ENCODE measurements at regions not wholly inside any gene's neighbourhood (a gene's known extent, or its start where the extent isn't known, plus 50 kb on each side); places are given as distances from the start of the nearest gene placed in this dataset.

DNA sequence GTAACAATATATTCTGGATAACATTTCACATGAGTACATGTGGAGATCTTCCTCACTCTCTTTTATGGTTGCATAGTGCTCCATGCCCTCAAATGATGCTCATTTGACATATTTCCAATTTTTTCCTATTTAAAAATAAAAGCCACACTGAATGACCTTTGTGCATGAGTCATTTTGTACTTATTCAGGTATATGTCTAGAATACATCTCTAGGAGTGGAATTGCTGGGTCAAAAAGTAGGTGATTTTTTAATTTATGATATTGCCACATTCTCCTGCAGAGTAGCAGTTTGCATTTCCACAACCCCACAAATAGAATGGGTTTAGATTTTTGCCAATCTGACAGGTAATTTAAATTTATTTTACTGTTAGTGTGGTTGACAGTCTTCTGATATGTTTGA, 104.8 kb downstream of the RPAP3 start:
- H3K27me3 ChIP-seq (ENCODE audit: control insufficient read depth, insufficient read depth, low read length, poor library complexity, severe bottlenecking), result no peaks in the 10 kb centered on the region
- Mint-ChIP-seq H3K4me1 (no peaks in the 10 kb centered on the region), H3K4me3 (no peak overlapping the region), H3K36me3 (ENCODE audit: low read depth) (peaks cover 26% of the 10 kb centered on the region), H3K27ac (no peak overlapping the region), H3K27me3 (ENCODE audit: insufficient read depth) (no peaks in the 10 kb centered on the region), H3K9me3 (peaks cover 28% of the 10 kb centered on the region)
- no peaks in the 10 kb centered on the region for H3K4me1 ChIP-seq (ENCODE audit: control insufficient read depth, insufficient read depth, low read length)
- H3K27ac ChIP-seq (ENCODE audit: low read depth, low read length), result no peak overlapping the region
- H3K9me3 ChIP-seq (ENCODE audit: control insufficient read depth, low read length), result no peaks in the 10 kb centered on the region
- DNase-seq, result no peak
- no peaks in the 10 kb centered on the region for H3K36me3 ChIP-seq (ENCODE audit: control insufficient read depth, insufficient read depth, low read length)
- TF ChIP-seq, protein P1, sequence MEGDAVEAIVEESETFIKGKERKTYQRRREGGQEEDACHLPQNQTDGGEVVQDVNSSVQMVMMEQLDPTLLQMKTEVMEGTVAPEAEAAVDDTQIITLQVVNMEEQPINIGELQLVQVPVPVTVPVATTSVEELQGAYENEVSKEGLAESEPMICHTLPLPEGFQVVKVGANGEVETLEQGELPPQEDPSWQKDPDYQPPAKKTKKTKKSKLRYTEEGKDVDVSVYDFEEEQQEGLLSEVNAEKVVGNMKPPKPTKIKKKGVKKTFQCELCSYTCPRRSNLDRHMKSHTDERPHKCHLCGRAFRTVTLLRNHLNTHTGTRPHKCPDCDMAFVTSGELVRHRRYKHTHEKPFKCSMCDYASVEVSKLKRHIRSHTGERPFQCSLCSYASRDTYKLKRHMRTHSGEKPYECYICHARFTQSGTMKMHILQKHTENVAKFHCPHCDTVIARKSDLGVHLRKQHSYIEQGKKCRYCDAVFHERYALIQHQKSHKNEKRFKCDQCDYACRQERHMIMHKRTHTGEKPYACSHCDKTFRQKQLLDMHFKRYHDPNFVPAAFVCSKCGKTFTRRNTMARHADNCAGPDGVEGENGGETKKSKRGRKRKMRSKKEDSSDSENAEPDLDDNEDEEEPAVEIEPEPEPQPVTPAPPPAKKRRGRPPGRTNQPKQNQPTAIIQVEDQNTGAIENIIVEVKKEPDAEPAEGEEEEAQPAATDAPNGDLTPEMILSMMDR (conservative IDR thresholded peaks at IDR 0.05), result no peak
- no peak overlapping the region for H3K4me3 ChIP-seq (ENCODE audit: low read length)
- H3K9ac ChIP-seq (ENCODE audit: extremely low read depth, low read length, poor library complexity, severe bottlenecking), result no peak overlapping the region

DNA sequence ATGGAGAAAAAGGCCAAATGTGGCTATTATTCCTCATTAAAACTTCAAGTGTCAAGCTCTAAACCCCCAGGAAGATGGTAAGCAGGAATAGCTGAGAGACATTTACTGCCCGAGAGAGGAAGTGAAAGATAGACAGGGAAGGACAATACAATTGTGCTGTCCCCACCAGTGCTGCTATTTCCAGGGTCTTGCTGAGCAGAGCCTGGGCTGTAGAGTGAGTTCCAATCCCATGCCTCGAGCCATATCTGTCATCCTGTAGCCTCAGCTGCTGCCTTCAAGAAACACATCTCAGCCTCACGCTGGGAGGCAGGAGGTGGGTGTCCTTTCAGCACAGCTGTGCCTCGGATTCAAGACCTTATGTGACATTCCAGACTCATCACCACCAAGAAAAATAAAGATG, 114.0 kb downstream of the RPAP3 start:
- H3K4me1 Mint-ChIP-seq, result no peaks in the 10 kb centered on the region
- no peak overlapping the region for H3K27ac ChIP-seq (ENCODE audit: low read depth, low read length)
- H3K9ac ChIP-seq (ENCODE audit: extremely low read depth, low read length, poor library complexity, severe bottlenecking), result no peak overlapping the region
- no peaks in the 10 kb centered on the region for H3K36me3 Mint-ChIP-seq (ENCODE audit: low read depth)
- TF ChIP-seq, protein P1 (conservative IDR thresholded peaks at IDR 0.05), result no peak
- no peaks in the 10 kb centered on the region for H3K9me3 ChIP-seq (ENCODE audit: control insufficient read depth, low read length)
- H3K9me3 Mint-ChIP-seq, result peaks cover 1% of the 10 kb centered on the region
- no peaks in the 10 kb centered on the region for H3K36me3 ChIP-seq (ENCODE audit: control insufficient read depth, insufficient read depth, low read length)
- no peak overlapping the region for H3K4me3 ChIP-seq (ENCODE audit: low read length)
- H3K27ac Mint-ChIP-seq, result peak overlapping the region; percentile 37
- H3K27me3 ChIP-seq (ENCODE audit: control insufficient read depth, insufficient read depth, low read length, poor library complexity, severe bottlenecking), result no peaks in the 10 kb centered on the region
- H3K4me3 Mint-ChIP-seq, result no peak overlapping the region
- DNase-seq, result no peak
- H3K4me1 ChIP-seq (ENCODE audit: control insufficient read depth, insufficient read depth, low read length), result no peaks in the 10 kb centered on the region
- 79 to 83% methylated on average over 2 to 4 of the region's 4 CpGs for WGBS, 2 experiments (ENCODE audit: insufficient coverage in 1 of 2, insufficient read length in 1 of 2)
- no peaks in the 10 kb centered on the region for H3K27me3 Mint-ChIP-seq (ENCODE audit: insufficient read depth)

DNA sequence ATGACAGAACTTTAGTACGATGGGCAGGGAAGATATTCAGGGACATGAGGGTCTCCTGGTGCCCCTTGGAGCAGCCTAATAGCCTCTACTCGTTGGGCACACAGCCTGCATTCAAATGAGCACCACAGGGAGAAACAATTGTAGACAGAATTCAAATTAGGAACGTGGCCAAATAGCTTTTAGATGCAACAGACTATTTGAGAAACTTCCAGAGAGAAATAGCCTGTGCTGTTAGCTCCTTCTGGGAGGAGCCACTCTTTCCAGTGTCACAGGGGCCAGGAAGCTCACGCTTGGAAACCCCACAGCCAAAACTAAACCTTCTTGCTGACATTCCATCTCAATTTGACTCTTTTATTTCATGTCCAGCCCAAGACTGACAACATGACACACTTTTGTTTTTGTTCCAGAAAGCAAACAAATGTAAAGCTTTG, 114.5 kb downstream of the RPAP3 start:
- no peak overlapping the region for H3K4me3 Mint-ChIP-seq
- H3K9me3 Mint-ChIP-seq, result no peaks in the 10 kb centered on the region
- no peaks in the 10 kb centered on the region for H3K4me1 Mint-ChIP-seq
- no peak overlapping the region for H3K4me3 ChIP-seq (ENCODE audit: low read length)
- H3K9ac ChIP-seq (ENCODE audit: extremely low read depth, low read length, poor library complexity, severe bottlenecking), result no peak overlapping the region
- no peaks in the 10 kb centered on the region for H3K36me3 ChIP-seq (ENCODE audit: control insufficient read depth, insufficient read depth, low read length)
- H3K27ac ChIP-seq (ENCODE audit: low read depth, low read length), result peak overlapping the region; percentile 29
- no peaks in the 10 kb centered on the region for H3K27me3 ChIP-seq (ENCODE audit: control insufficient read depth, insufficient read depth, low read length, poor library complexity, severe bottlenecking)
- no peaks in the 10 kb centered on the region for H3K9me3 ChIP-seq (ENCODE audit: control insufficient read depth, low read length)
- WGBS, 2 experiments (ENCODE audit: insufficient coverage in 1 of 2, insufficient read length in 1 of 2), result 69 to 74% methylated on average over 4 of the region's 4 CpGs
- H3K36me3 Mint-ChIP-seq (ENCODE audit: low read depth), result no peaks in the 10 kb centered on the region
- H3K27me3 Mint-ChIP-seq (ENCODE audit: insufficient read depth), result no peaks in the 10 kb centered on the region
- H3K27ac Mint-ChIP-seq, result no peak overlapping the region
- H3K4me1 ChIP-seq (ENCODE audit: control insufficient read depth, insufficient read depth, low read length), result no peaks in the 10 kb centered on the region
- no peak for DNase-seq
- TF ChIP-seq, protein P1 (conservative IDR thresholded peaks at IDR 0.05), result no peak

All from endodermal cell (in vitro differentiated cells).